Fibroblast of skin of right quadriceps (primary cell): ENCODE measurements at regions not wholly inside any gene's neighbourhood (a gene's known extent, or its start where the extent isn't known, plus 50 kb on each side); places are given as distances from the start of the nearest gene placed in this dataset.
A peak's percentile ranks its signal among the peaks of the same experiment; 100 is the strongest.
"Not testable (repeated sequence)": the region's sequence is repeated elsewhere in the genome, so short reads cannot be mapped to it uniquely, and the experiment has no call there.

Experiments used
- DNase-seq: peaks from one replicate; pipeline ENCODE4 v3.0.0-alpha.2; 2013

DNA sequence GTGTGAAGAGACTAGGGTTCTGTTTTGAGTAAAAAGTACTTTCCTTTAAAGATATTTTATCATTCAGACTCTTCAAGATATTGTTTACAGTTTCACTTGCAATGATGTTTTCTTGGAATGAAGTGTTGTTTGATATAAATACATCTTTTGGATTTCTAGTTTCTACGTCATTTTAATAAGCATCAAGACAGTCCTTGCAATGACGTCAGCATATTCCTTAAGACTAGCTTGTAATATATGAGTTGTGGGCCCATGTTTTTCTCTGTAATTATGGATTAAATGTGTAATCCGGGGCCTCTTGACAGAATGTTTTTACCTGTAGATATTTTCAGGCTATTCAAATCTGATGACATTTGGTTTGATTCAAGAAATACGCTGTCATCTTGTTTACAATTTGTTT is 66.1 kb downstream of the RBMX2 start:
- DNase-seq, result no peak

DNA sequence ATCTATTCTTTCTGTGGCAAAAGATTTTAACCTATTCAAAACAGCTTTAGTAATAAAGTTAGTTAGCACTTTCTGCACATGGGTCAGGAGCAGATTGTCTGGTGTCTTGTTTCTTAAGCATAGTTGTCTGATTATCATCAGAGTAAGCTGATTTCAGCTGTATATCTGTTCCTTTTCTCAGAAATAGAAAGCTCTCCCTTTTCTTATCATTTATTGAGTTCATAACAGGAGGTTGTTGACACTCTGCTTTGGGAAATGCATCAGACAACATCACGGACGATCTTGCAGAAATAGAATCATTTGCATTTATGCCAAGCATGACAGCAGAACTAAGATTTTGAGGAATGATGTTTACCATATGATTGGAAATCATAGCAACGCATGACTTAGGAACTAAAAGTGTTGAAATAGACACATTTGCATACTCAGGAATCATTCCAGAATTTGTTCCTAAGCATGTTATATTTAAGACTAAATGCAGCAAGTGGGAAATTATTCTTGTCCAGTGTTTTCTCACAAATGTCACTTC is 66.7 kb downstream of the RBMX2 start:
- DNase-seq, result no peak

DNA sequence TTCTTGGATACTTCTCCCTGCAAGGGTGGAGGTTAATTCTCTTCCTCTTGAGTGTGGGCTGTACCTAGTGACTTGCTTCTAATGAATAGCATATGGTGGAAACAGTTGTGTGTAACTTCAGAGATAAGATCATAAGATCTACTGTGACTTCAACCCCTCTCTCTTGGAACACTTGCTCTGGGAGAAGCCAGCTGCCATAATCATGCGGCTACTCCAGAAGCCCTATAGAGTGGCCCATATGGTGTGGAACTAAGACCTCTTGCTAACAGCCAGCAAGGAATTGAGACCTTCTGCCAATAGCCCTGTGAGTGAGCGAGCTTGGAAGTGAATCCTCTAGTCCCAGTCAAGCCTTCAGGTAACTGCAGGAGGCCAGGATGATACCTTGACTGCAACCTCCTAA is 81.1 kb downstream of the RBMX2 start:
- no peak for DNase-seq

DNA sequence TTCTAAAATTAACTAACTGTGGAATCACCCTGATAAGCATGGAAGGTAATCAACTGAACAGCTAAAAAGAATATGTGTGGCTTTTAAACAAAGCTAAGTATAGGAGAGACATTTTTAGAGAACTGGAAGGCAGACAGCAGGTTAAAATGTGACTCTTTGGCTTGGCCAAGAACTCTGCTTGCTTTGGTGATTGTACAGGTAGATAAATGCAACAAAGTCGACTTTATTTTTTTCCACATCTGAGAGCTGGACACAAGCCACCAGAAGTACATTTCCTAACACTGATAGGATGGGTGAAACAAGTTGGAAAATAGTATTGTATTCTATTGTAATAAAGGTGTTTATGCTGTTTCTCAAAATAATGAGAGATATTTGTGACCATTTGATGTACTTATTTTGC is 84.1 kb downstream of the RBMX2 start:
- DNase-seq, result no peak

DNA sequence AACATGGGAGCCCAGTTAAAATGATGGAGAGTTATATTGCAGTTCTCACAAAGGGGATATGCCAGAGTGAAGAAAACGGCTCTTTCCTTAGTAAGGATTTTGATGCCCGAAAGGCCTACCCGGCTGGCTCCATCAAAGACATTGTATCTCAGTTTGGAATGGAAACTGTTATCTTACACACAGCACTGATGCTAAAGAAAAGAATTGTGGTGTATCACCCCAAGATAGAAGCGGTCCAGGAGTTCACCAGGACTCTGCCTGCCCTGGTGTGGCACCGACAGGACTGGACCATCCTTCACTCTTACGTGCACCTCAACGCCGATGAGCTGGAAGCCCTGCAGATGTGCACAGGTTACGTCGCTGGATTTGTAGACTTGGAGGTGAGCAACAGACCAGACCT is 93.7 kb downstream of the RBMX2 start:
- DNase-seq, result not testable (repeated sequence)

DNA sequence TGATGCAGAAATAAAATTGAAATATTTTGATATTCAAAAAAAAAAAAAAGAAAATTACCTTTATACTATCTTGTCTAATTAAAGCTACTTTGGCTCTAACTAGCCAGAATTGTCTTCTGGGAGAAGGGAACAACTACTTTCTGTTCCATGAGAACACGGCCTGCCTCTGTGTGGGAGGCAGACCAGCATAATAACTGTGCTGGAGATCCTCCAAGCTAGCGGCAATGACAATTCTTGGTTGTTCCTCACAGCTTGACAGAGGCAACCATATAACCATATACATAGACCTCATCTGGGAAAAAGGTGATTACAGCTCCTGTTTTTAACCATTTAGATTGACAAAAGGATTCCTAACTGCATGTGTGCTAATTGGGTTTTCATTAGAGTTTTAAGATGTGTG is 95.7 kb downstream of the RBMX2 start:
- no peak for DNase-seq

DNA sequence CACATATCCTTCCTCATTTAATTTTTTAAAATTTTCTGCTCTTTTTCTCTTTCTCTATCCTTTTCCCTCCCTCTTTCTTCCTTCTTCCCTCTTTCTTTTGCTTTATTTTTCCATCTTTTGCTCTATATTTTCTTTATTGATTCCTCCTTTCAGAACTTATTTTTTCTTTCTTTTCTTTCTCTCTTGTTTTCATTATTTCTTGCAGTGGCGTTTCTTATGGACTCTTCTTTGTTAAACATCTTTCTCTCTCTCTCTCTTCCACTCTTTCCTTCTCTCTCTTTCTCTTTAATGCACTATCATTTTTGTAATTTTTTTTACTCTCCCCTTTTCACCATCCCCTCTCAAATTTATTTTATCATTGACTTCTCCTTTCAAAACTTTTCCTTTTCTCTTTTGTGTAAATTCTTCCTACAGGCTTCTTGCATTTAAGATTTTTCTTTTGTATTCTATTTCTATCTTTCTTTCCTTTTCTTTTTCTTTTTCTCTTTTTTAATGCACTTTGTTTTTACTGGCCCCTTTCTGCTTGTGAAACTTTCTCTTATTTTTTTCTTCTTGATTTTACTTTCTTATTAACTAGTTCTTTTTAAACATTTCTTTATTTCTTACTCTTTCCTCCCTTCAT is 97.0 kb downstream of the RBMX2 start:
- no peak for DNase-seq

DNA sequence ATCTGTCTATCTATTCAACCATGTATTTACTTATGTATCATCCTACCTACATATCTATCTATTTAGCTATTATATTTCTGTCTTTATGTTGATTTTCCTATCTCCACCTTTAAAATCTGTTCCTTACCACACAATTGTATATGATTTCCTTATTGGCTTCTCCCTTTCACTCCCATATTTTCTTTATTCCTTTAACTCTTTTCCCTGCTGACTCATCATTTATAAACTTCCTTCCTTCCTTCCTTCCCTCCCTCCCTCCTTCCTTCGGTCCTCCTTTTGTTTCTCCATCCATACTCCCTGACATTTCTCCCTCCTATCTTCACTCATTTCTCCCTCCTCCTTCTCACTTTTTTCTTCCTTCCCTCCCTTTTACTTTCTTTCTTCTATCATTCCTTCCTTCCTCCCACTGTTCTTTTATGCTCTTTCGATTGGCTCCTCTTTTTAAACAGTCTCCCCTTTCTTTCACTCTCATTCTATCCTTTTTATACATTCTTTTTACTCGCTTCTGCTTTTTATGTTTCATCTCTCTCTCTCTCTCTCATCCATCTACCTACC is 100.3 kb downstream of the RBMX2 start:
- no peak for DNase-seq

DNA sequence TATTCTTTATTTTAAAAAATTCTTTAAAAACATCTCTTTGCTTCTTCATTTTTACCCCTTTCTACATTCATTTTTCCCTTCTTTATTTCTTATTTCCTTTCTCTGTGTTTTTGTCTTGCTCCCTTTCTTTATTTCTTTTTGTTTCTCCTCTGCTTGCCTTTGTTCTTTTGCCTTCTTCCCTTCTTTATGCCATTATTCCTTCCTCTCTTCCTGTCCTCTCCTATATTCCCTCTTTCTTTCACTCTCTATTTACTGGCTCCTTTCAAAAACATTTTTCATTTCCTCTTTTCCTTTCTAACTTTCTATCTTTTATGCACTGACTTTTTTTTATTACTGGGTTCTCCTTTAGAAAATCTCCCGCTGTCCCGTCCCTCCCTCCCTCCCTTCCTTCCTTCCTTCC is 102.2 kb downstream of the RBMX2 start:
- no peak for DNase-seq

DNA sequence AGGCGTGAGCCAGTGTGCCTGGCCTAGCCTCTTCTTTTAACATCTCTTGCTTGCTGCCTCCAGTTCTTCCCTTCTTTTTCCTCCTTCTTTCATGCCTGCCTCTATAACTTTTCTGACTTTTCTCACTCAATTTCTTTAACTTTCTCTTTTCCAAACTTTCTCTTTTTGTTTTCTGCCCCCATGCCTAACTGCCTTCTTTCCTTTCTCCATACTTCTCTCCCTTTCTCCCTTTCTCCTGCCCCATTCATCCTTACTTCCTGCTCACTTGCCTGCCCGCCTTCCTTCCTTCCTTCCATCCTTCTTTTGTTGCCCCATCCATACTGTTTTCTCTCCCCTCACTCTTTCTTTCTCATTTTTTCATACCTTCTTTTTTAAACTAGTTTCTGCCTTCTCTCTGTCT is 105.2 kb downstream of the RBMX2 start:
- DNase-seq, result no peak

DNA sequence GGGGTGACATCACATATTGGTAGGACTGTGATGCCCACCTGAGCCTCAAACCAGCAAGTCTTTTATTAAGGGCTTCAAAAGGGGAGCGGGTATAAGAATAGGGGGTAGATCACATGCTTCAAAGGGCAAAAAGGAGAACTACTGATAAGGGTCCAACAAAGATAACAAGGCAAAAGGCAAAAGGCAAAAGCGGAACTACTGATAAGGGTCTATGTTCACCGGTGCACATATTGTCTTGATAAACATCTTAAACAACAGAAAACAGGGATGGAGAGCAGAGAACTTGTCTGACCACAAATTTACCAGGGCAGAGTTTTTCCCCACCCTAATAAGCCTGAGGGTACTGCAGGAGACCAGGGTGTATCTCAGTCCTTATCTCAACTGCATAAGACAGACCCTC is 110.7 kb downstream of the RBMX2 start:
- not testable (repeated sequence) for DNase-seq

DNA sequence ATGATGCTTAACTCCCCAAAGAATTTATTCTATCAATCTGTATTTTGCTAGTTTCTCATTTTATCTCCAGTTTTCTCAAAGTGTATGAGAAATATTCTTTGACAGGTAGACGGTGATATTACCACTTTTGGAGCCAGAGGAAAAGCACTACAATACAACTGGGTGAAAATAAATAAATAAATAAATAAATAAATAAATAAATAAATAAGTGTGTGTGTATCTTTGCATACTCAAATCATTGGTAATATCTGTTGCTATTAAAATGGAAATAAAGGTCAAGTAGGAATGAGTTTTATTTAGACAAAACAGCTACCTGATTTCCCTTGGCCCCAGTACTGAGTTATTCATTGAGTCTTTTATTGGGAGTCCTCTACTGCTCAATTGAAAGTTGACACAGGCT is 114.3 kb downstream of the RBMX2 start:
- no peak for DNase-seq

DNA sequence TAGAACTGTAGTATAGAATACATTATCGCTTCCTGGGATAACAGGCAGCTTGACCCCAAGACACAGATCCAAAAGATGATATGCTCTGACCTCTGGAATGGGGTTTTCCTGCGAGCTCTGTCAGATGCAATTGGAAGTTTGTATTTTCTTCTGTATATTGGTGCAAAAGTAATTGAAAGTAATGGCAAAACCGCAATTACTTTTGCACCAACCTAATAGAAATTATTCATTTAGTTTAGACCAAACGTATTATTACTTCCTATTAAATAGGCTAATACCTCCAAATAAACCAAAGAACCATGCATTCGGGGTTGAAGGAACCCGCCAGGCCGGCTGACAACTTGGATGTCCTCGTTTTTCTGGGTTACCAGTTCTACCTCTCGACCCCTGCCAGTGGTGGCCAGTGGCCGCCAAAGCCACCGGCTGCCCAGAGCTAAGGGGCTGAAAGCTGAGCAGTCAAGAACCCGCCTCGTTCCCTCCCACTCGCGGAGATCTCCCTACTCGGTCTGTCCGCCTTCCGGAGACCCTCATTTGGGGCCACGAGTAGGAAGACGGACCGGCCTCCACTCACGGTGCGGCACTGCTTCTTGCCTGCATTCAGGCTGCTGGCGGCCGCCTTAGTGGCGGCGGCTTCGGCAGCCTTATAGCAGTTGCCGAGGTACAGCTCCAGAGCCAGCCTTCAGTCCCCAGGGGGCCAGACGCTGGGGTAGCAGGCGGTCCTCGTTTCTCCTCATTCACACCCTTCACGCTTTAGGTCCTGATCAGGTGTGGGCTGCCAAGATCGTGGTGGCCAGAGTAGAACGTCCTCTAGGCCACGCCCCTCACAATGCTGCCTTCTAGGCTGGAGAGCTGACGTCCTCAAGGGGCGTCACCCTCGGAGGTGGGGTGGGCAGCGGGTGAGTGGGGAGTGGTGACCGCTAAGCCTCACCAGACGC is 121.9 kb downstream of the RBMX2 start:
- DNase-seq, result peak; percentile 2

DNA sequence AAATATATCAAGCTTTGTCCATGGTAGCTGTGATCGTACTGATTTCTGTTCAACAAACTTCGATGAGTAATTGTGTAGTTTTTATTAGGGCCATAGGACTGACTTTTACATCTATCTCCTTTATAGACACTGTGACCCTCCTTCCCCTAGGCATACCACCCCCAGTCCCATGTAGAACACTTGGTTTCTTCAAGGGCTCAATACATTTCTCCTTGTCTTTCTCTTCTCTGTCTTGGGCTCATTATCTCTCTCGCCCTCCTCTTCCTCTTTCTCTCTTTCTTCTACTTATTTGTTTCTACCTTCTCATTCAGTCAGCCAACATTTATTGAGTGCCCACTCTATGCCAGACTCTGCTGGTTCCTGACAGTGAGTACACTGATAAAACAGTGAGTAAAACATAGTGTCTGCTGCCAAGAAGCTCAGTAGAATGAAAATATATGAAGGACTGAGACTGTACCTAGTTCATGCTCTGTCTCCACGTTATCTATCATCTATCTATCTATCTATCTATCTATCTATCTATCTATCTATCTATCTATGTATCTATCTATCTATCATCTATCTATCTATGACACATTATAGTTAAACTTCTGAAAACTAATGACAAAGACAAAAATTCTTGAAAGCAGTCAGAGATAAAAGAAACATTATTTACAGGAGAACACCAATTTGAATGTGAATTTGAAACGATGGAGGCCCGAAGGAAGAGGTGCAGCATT is 122.8 kb downstream of the RBMX2 start:
- DNase-seq, result no peak

DNA sequence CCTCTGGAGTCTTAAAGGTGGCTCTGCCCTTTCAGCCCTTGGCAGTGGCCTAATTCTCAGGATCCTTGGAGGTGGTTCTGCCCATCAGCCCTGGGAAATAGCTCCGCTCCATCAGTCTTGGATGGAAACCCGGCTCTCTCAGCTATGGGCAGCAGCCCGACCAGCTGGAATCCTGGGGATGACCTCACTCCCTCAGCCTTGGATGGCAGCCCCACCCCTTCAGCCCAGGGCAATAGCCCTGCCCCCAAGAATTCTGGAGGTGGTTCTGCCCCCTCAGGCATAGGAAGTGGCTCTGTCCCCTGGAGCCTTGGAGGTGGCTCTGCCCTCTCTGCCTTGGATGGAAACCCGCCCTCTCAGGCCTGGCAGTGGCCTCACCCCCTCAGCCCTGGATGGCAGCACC is 127.7 kb downstream of the RBMX2 start:
- DNase-seq, result no peak

DNA sequence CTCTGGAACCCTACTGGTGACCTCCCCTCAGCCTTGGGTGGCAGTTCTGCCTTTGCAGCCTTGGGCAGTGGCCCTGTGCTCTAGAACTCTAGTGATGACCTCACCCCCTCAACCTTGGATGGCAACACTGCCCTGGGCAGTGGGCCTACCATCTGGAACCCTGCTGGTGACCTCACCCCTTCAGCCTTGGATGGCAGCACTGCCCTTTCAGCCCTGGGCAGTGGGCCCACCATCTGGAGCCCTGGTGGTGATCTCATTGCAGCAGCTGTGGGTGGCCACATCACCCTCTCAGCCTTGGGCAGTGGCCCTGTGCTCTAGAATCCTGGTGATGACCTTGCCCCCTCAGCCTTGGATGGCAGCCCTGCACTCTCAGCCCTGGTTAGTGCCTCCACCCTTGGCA is 129.3 kb downstream of the RBMX2 start:
- DNase-seq, result no peak

DNA sequence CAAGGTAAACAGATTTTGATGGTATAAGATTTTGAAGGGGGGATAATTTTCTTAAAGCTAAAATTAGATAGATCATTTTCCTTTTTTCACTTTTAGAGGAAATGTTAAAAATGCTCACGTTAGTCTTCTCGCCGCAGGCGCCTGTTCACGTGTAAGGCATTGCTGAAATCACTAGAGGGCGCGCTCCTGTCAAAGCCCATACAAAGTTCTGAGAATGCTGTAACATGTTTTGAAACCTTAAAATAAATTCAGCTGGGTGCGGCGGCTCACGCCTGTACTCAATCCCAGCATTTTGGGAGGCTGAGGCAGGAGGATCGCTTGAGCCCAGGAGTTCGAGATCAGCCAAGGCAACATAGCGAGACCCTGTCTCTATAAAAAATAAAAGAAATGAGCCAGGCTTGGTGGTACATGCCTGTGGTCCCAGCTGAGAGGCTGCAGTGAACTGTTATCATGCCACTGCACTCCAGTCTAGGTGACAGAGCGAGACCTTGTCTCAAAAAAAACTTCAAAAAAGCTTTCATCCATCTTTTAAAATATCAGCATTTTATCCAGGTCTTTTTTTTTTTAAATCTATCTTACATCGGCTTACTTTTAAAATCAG is 138.0 kb downstream of the RBMX2 start:
- peak; percentile 48 for DNase-seq

DNA sequence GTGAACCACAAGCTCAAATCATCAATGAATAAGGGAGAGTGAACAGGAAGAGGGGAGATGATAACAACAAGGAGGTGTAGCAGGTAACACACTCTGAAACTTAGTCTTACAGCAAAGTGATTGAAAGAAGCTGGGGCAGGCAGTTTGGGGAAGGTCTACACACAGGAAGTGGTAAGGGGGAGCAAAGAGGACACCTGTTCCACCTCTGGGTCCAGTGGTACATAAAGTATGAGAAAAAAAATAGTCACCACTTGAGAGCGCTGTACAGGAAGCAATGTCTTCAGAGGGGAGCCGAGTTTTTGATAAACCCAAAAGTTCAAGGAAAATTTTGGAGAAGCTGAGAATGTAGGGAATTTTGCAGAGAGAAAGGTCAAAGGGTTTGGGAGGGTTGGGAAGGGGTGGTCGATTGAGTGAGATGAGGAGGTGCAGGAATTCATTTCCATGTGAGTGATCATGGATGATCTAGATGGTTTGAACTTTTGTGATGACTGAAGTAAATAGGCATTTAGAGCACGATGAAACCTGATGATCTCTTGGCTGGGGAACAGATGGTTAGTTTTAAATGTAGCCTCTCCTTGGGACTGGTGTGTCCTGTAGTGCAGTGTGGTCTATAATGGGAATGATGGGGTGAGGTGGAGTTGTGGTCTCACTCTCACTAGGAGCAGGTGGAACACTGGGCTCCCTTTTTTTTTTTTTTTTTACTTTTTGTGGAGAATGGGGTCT is 142.0 kb downstream of the RBMX2 start:
- no peak for DNase-seq

DNA sequence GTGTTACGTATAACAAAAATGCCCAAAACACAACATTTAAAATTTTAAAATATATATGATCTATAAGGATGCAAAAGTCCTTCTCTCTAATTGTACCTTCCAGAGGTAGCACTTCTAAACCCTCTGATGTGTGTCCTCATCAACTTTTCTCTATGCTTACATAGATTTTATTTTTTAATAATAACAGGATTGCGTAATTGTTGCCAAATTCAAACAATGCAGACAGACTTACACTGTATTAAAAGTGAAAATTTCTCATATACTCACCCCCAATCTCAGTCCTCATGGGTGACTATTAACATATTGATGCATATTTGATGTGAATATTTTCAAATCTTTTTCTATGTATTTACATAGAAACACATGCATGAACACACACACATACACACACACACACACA is 144.0 kb downstream of the RBMX2 start:
- DNase-seq, result no peak

DNA sequence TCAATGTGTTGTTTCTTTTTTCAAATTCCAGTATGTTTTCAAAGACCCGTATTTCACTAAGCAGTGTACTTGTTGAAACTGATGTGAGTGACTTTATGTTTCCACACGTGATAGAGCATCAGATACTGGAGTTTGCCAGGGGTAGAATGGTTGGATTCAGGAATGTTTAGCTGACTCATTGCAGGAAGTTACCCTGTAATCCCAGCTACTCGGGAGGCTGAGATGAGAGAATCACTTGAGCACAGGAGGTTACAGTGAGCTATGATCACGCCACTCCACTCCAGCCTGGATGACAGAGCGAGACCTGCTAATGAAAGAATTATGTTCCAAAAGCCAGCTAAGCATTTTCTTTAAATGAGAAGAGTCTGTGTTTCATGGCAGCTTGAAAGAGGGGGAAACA is 147.6 kb downstream of the RBMX2 start:
- peak; percentile 74 for DNase-seq

DNA sequence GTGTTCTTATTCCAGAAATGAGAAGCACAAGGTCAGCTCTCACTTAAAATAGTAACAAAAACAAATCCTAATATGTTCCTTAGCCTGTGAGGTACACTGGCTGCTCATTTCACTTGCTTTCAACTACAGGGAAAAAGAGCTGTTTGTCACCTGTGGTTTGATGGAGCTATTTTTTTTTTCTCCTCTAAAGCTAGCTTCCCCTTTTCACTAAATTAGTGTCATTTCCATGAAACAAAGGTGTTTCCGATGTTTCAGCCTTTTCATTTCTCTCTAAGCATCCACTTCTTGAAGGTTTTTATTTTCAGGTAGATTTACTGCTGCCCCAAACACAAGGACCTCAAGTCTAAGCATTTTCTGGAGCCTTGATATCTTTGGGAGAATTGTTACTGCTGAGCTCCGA is 148.6 kb downstream of the RBMX2 start:
- no peak for DNase-seq

DNA sequence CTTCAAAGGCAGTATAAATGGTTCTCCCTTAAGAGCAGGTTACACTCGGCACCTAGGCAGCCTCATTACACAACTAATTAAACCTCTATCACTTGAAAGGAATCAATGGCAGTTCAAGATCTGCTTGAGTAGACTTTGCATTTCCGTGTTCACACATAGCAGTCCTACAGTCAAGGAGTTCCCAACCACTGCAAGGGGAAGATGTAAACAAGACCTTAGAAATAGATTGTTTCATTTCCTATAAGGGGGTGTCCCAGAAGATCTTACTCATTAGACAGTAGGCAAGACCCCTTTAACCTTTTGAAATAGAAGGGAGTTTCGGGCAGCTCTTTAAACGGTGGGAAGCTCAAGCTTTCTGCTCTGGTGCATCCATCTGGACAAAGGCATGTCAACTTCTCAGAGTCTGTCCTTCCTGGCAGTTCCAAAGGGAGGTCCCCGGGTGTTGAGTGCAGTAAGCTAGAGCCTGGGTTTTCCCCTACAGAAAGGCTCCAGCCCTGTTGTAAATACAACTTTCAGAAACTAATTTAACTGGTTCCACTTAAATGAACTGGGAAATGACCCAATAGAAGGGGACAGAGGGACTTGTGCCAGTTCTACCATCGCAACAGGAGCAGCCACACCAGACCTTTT is 150.8 kb downstream of the RBMX2 start:
- no peak for DNase-seq
